Caco-2 (cell line): ENCODE measurements at regions not wholly inside any gene's neighbourhood (a gene's known extent, or its start where the extent isn't known, plus 50 kb on each side); places are given as distances from the start of the nearest gene placed in this dataset.

Source experiments
- BruUV-seq: library from RNA; stranded (reverse); fragments of 400-500 nt; replicated peaks from 2 replicates; lab custom pipeline; 2021; lab: Mats Ljungman, UMichigan
- CTCF ChIA-PET: fragments of 300-600 bp; sonication (Branson Sonifier 250); formaldehyde crosslinking; loops from one replicate; lab custom pipeline; 2022; ENCODE audit warnings: antibody characterized with exemption; lab: Charles Lee
- POLR2A ChIA-PET: fragments of 300-600 bp; sonication (Branson Sonifier 250); formaldehyde crosslinking; loops from one replicate; lab custom pipeline; 2022; ENCODE audit warnings: antibody characterized with exemption; lab: Charles Lee
- DNase-seq, 2 experiments: peaks; one replicate each; pipeline versions ENCODE4 v3.0.0 to v3.0.0-alpha.2; 2020 to 2022
- H3K27me3 ChIP-seq: replicated peaks from 2 replicates; pipeline ENCODE4 v1.6.0; 2011; ENCODE audit warnings: low read length; ENCODE audit not compliant: control insufficient read depth, insufficient read depth
- H3K36me3 ChIP-seq: 2 replicates; pipeline ENCODE4 v1.5.1; 2011; ENCODE audit warnings: low read length; ENCODE audit not compliant: control insufficient read depth, insufficient read depth
- H3K4me1 ChIP-seq: fragments of 250-450 bp; sonication (Bioruptor Pico); 2 replicates; pipeline ENCODE4 v1.5.1; 2020; ENCODE audit warnings: mild to moderate bottlenecking
- H3K4me3 ChIP-seq: 2 replicates; pipeline ENCODE4 v1.5.1; 2011; ENCODE audit warnings: low read depth, mild to moderate bottlenecking, control low read depth, low read length
- H3K9me3 ChIP-seq: fragments of 250-450 bp; sonication (Bioruptor Pico); 2 replicates; pipeline ENCODE4 v1.5.1; 2020; ENCODE audit warnings: mild to moderate bottlenecking, moderate library complexity
- H3K27ac Mint-ChIP-seq: one replicate; pipeline ENCODE4 v1.8.0; 2022; ENCODE audit warnings: mixed read lengths; ENCODE audit not compliant: unreplicated experiment
- H3K27me3 Mint-ChIP-seq: one replicate; pipeline ENCODE4 v1.8.0; 2022; ENCODE audit warnings: mixed read lengths; ENCODE audit not compliant: insufficient read depth, unreplicated experiment
- H3K36me3 Mint-ChIP-seq: one replicate; pipeline ENCODE4 v1.8.0; 2022; ENCODE audit warnings: mild to moderate bottlenecking, mixed read lengths; ENCODE audit not compliant: insufficient read depth, unreplicated experiment
- H3K4me1 Mint-ChIP-seq: one replicate; pipeline ENCODE4 v1.8.0; 2022; ENCODE audit warnings: low read depth, mixed read lengths; ENCODE audit not compliant: unreplicated experiment
- H3K4me3 Mint-ChIP-seq: one replicate; pipeline ENCODE4 v1.8.0; 2022; ENCODE audit warnings: mild to moderate bottlenecking, moderate library complexity, mixed read lengths; ENCODE audit not compliant: unreplicated experiment
- H3K9me3 Mint-ChIP-seq: one replicate; pipeline ENCODE4 v1.8.0; 2022; ENCODE audit warnings: mixed read lengths; ENCODE audit not compliant: unreplicated experiment
- CTCF ChIP-seq, 2 experiments: fragments of 200-600 bp in 1 of 2; IDR thresholded peaks; 1 replicate in 1 of 2; 2 replicates in 1 of 2; pipeline versions ENCODE4 v1.5.1 to v1.8.0; 2011 to 2022; ENCODE audit warnings: antibody characterized with exemption in 1 of 2, control low read depth in 1 of 2, inconsistent platforms in 1 of 2, low read depth in 1 of 2, low read length in 1 of 2, mild to moderate bottlenecking in 1 of 2, moderate library complexity in 1 of 2; ENCODE audit not compliant: insufficient read depth in 1 of 2, severe bottlenecking in 1 of 2, unreplicated experiment in 1 of 2
- intact Hi-C: fragments of 100-400 bp; cut with micrococcal nuclease; formaldehyde crosslinking; loops from one replicate; pipeline ENCODE4 v1.10.0; 2022; ENCODE audit not compliant: unreplicated experiment

GRCh38 chr20:36084897-36085613 lies 69.5 kb upstream of the EPB41L1 start:
- peaks cover 12% of the 10 kb centered on the region for H3K9me3 ChIP-seq
- DNase-seq = peak; percentile 73 to 88
- no TSS peak for BruUV-seq
- TF ChIP-seq CTCF (IDR thresholded peaks at IDR 0.05; ENCODE audit: insufficient read depth in 1 of 2, low read depth in 1 of 2, low read length in 1 of 2, severe bottlenecking in 1 of 2, unreplicated experiment in 1 of 2) = no peak
- no peak overlapping the region for H3K4me3 ChIP-seq
- Mint-ChIP-seq H3K4me3 (peak overlapping the region; percentile 66), H3K36me3 (peaks cover 30% of the 10 kb centered on the region), H3K27me3 (no peaks in the 10 kb centered on the region), H3K27ac (peak overlapping the region; percentile 99), H3K9me3 (peaks cover 11% of the 10 kb centered on the region), H3K4me1 (peaks cover 66% of the 10 kb centered on the region)
- no peaks in the 10 kb centered on the region for H3K36me3 ChIP-seq
- H3K27me3 ChIP-seq = no peaks in the 10 kb centered on the region
- POLR2A ChIA-PET = interaction anchor here (0.6 to 1.9 kb wide), 8 partner anchors 8 to 629 kb away, joined by 4 to 11 read pairs (median 6); partner anchors contain the start of gene SCAND1
- peaks cover 74% of the 10 kb centered on the region for H3K4me1 ChIP-seq
- intact Hi-C loops = loop anchor here (1.0 to 5.0 kb wide), 3 partner anchors 53 to 343 kb away; partner anchors contain the start of gene RBM39
- CTCF ChIA-PET = interaction anchor here (0.7 to 3.6 kb wide), 14 partner anchors 10 to 386 kb away, joined by 3 to 25 read pairs (median 4); partner anchors contain the start of genes NFS1, ROMO1 and SCAND1

- Mint-ChIP-seq H3K4me3 (peak overlapping the region; percentile 66), H3K9me3 (peaks cover 11% of the 10 kb centered on the region), H3K27me3 (no peaks in the 10 kb centered on the region), H3K27ac (peak overlapping the region; percentile 99), H3K4me1 (peaks cover 67% of the 10 kb centered on the region), H3K36me3 (peaks cover 30% of the 10 kb centered on the region)
- peak; percentile 95 to 99 for DNase-seq
- Histone ChIP-seq H3K9me3 (peaks cover 12% of the 10 kb centered on the region), H3K4me1 (peaks cover 80% of the 10 kb centered on the region), H3K36me3 (no peaks in the 10 kb centered on the region), H3K4me3 (no peak overlapping the region), H3K27me3 (no peaks in the 10 kb centered on the region)
- intact Hi-C loops = loop anchor here (1.0 to 5.0 kb wide), 3 partner anchors 53 to 343 kb away; partner anchors contain the start of gene RBM39
- no peak for TF ChIP-seq CTCF (IDR thresholded peaks at IDR 0.05; ENCODE audit: insufficient read depth in 1 of 2, low read depth in 1 of 2, low read length in 1 of 2, severe bottlenecking in 1 of 2, unreplicated experiment in 1 of 2)
- ChIA-PET CTCF (interaction anchor here (0.7 to 3.6 kb wide), 17 partner anchors 9 to 133 kb away, joined by 3 to 25 read pairs (median 5); partner anchors contain the start of gene SCAND1), POLR2A (interaction anchor here (0.9 to 2.2 kb wide), 10 partner anchors 8 to 630 kb away, joined by 4 to 11 read pairs (median 6); partner anchors contain the start of genes RBM39 and SCAND1)
- BruUV-seq = no TSS peak
Observed at GRCh38 chr20:36085686-36086267, 68.8 kb upstream of the EPB41L1 start.

GRCh38 chr20:36086767-36087166 lies 67.8 kb upstream of the EPB41L1 start:
- CTCF ChIA-PET = interaction anchor here (0.6 to 3.6 kb wide), 9 partner anchors 10 to 133 kb away, joined by 3 to 25 read pairs (median 11); partner anchors contain the start of gene SCAND1
- Histone ChIP-seq H3K27me3 (no peaks in the 10 kb centered on the region), H3K36me3 (no peaks in the 10 kb centered on the region), H3K4me1 (peaks cover 80% of the 10 kb centered on the region), H3K4me3 (no peak overlapping the region), H3K9me3 (peaks cover 12% of the 10 kb centered on the region)
- H3K4me3 Mint-ChIP-seq = peak overlapping the region; percentile 22
- POLR2A ChIA-PET = interaction anchor here (0.6 to 2.2 kb wide), 4 partner anchors 94 to 348 kb away, joined by 4 to 7 read pairs (median 6); partner anchors contain the start of gene RBM39
- H3K4me1 Mint-ChIP-seq = peaks cover 66% of the 10 kb centered on the region
- TF ChIP-seq CTCF (IDR thresholded peaks at IDR 0.05; ENCODE audit: insufficient read depth in 1 of 2, low read depth in 1 of 2, low read length in 1 of 2, severe bottlenecking in 1 of 2, unreplicated experiment in 1 of 2) = no peak
- H3K27me3 Mint-ChIP-seq = no peaks in the 10 kb centered on the region
- H3K27ac Mint-ChIP-seq = peak overlapping the region; percentile 99
- no TSS peak for BruUV-seq
- peaks cover 11% of the 10 kb centered on the region for H3K9me3 Mint-ChIP-seq
- H3K36me3 Mint-ChIP-seq = peaks cover 34% of the 10 kb centered on the region
- intact Hi-C loops = loop anchor here (5.0 kb wide), 1 partner anchor 344 kb away; the partner anchor contains the start of gene RBM39
- DNase-seq = peak; percentile 78 to 85
